ENCODE measurements at regions not wholly inside any gene's neighbourhood (a gene's known extent, or its start where the extent isn't known, plus 50 kb on each side); places are given as distances from the start of the nearest gene placed in this dataset.

GRCh38 chr3:193962986-193963685 is 172.8 kb upstream of the HES1 start:
- H3K9me3 ChIP-seq: no peaks in the 10 kb centered on the region
- TF ChIP-seq, protein P1, sequence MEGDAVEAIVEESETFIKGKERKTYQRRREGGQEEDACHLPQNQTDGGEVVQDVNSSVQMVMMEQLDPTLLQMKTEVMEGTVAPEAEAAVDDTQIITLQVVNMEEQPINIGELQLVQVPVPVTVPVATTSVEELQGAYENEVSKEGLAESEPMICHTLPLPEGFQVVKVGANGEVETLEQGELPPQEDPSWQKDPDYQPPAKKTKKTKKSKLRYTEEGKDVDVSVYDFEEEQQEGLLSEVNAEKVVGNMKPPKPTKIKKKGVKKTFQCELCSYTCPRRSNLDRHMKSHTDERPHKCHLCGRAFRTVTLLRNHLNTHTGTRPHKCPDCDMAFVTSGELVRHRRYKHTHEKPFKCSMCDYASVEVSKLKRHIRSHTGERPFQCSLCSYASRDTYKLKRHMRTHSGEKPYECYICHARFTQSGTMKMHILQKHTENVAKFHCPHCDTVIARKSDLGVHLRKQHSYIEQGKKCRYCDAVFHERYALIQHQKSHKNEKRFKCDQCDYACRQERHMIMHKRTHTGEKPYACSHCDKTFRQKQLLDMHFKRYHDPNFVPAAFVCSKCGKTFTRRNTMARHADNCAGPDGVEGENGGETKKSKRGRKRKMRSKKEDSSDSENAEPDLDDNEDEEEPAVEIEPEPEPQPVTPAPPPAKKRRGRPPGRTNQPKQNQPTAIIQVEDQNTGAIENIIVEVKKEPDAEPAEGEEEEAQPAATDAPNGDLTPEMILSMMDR (IDR thresholded peaks at IDR 0.05): no peak
- no peak overlapping the region for H3K4me3 ChIP-seq
- intact Hi-C loops (cut with DNase I; ENCODE audit: low total_unique reads): no loop called here
- no peaks in the 10 kb centered on the region for H3K4me1 ChIP-seq
- H3K36me3 ChIP-seq: no peaks in the 10 kb centered on the region
- peaks cover 0 to 16% (median 0%) of the 10 kb centered on the region in 3 donors for H3K27me3 ChIP-seq
- DNase-seq: no peak
- 81 to 90% (median 84%) methylated on average over 9 of the region's 9 CpGs for WGBS, 5 donors
- no peak overlapping the region for H3K27ac ChIP-seq

- no peaks in the 10 kb centered on the region for H3K4me1 ChIP-seq
- intact Hi-C loops (cut with DNase I; ENCODE audit: low total_unique reads): no loop called here
- WGBS, 5 donors: 78 to 89% (median 80%) methylated on average over 7 of the region's 7 CpGs
- no peak overlapping the region for H3K27ac ChIP-seq
- no peak overlapping the region for H3K4me3 ChIP-seq
- no peak for DNase-seq
- H3K36me3 ChIP-seq: no peaks in the 10 kb centered on the region
- TF ChIP-seq, protein P1 (IDR thresholded peaks at IDR 0.05): no peak
- no peak for TF ChIP-seq POLR2A (IDR thresholded peaks at IDR 0.05)
- no peaks in the 10 kb centered on the region for H3K9me3 ChIP-seq
- peaks cover 0 to 14% (median 0%) of the 10 kb centered on the region in 3 donors for H3K27me3 ChIP-seq
These were observed 172.0 kb upstream of the HES1 start for GRCh38 chr3:193963808-193964516.

- TF ChIP-seq, protein P1 (IDR thresholded peaks at IDR 0.05): no peak
- TF ChIP-seq EP300 (IDR thresholded peaks at IDR 0.05) (no peak), POLR2A (IDR thresholded peaks at IDR 0.05) (no peak), POLR2AphosphoS5 (IDR thresholded peaks at IDR 0.05) (no peak)
- 64 to 85% (median 79%) methylated on average over 2 of the region's 2 CpGs for WGBS, 5 donors
- H3K4me1 ChIP-seq: peaks cover 0 to under 1% (median 0%) of the 10 kb centered on the region in 4 donors
- intact Hi-C loops (cut with DNase I; ENCODE audit: low total_unique reads): no loop called here
- H3K9me3 ChIP-seq: no peaks in the 10 kb centered on the region
- H3K27me3 ChIP-seq: peaks cover 0 to 8% (median 0%) of the 10 kb centered on the region in 3 donors
- H3K4me3 ChIP-seq: no peak overlapping the region
- H3K27ac ChIP-seq: no peak overlapping the region
- H3K36me3 ChIP-seq: no peaks in the 10 kb centered on the region
- DNase-seq: no peak
These were observed 171.4 kb upstream of the HES1 start for GRCh38 chr3:193964517-193964880.

DNA sequence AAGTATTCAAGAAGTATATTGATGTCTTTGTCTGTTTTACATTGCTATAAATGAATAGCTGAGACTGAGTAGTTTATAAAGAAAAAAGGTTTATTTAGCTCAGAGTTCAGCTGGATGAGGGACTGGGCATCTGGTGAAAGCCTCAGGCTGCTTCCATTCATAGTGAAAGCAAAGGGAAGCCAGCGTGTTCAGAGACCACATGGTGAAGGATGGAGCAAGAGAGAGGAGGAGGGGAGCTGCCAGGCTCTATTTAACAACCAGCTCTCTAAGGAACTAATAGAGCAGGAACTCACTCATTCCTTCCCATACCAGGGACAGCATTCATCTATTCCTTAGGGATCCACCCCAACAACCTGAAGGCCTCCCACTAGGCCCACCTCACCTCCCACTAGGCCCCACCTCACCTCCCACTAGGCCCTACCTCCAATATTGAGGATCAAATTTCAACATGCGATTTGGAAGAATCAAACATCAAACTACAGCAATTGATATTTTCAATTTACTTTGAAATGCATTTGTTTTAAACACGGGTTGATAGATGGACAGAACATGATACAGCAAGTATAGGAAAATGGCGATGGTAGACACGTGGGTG is 167.5 kb upstream of the HES1 start:
- DNase-seq: no peak
- H3K9me3 ChIP-seq: no peaks in the 10 kb centered on the region
- intact Hi-C loops (cut with DNase I; ENCODE audit: low total_unique reads): no loop called here
- TF ChIP-seq POLR2AphosphoS5 (IDR thresholded peaks at IDR 0.05): no peak
- TF ChIP-seq EP300 (IDR thresholded peaks at IDR 0.05): no peak
- no peak for TF ChIP-seq POLR2A (IDR thresholded peaks at IDR 0.05)
- TF ChIP-seq, protein P1 (IDR thresholded peaks at IDR 0.05): no peak
- peaks cover 0 to 5% (median 0%) of the 10 kb centered on the region in 3 donors for H3K27me3 ChIP-seq
- H3K36me3 ChIP-seq: no peaks in the 10 kb centered on the region
- H3K27ac ChIP-seq: no peak overlapping the region
- no peak overlapping the region for H3K4me3 ChIP-seq
- 61 to 81% (median 74%) methylated on average over 5 of the region's 5 CpGs for WGBS, 5 donors
- peaks cover 14 to 30% (median 22%) of the 10 kb centered on the region in 4 donors for H3K4me1 ChIP-seq

Data from stomach (tissue), 8 donors.